HCT116 (cell line): ENCODE measurements at regions not wholly inside any gene's neighbourhood (a gene's known extent, or its start where the extent isn't known, plus 50 kb on each side); places are given as distances from the start of the nearest gene placed in this dataset.

Experiments used
- CTCF ChIP-seq, 3 experiments: fragments of 200-600 bp in 1 of 3; sonication (generic) in 1 of 3; IDR thresholded peaks in 2 of 3; conservative IDR thresholded peaks in 1 of 3; 2 replicates each; pipeline ENCODE4 v1.5.1; 2012 to 2017; ENCODE audit warnings: low read depth in 2 of 3, low read length in 2 of 3, antibody characterized with exemption in 1 of 3, borderline replicate concordance in 1 of 3, control low read depth in 1 of 3, mild to moderate bottlenecking in 1 of 3, mixed read lengths in 1 of 3, mixed run types in 1 of 3, moderate library complexity in 1 of 3; ENCODE audit not compliant: insufficient read depth in 1 of 3
- EGR1 ChIP-seq: IDR thresholded peaks from 2 replicates; pipeline ENCODE4 v1.6.1; 2012; ENCODE audit warnings: low read depth
- EZH2 ChIP-seq: fragments of 200-600 bp; sonication (generic); IDR thresholded peaks from 2 replicates; pipeline ENCODE4 v1.6.1; 2017; ENCODE audit warnings: antibody characterized with exemption, mixed run types
- EZH2phosphoT487 ChIP-seq: fragments of 200-600 bp; IDR thresholded peaks from 2 replicates; pipeline ENCODE4 v1.6.1; 2018; ENCODE audit warnings: antibody characterized with exemption, borderline replicate concordance
- POLR2A ChIP-seq: IDR thresholded peaks from 2 replicates; pipeline ENCODE4 v1.7.0; 2011; ENCODE audit warnings: borderline replicate concordance; ENCODE audit not compliant: insufficient read depth, insufficient read length; ENCODE audit errors: extremely low read depth
- POLR2AphosphoS5 ChIP-seq: IDR thresholded peaks from 2 replicates; pipeline ENCODE4 v1.6.1; 2011; ENCODE audit warnings: mild to moderate bottlenecking, low read depth, low read length, moderate library complexity
- RAD21 ChIP-seq: IDR thresholded peaks from 2 replicates; pipeline ENCODE4 v1.6.1; 2012; ENCODE audit warnings: low read depth, mild to moderate bottlenecking
- REST ChIP-seq: IDR thresholded peaks from 2 replicates; pipeline ENCODE4 v1.6.1; 2012; ENCODE audit warnings: low read depth
- SP1 ChIP-seq: IDR thresholded peaks from 2 replicates; pipeline ENCODE4 v1.6.1; 2012; ENCODE audit warnings: low read depth
- YY1 ChIP-seq: IDR thresholded peaks from 2 replicates; pipeline ENCODE4 v1.6.1; 2011; ENCODE audit warnings: low read length, low read depth, moderate library complexity, mild to moderate bottlenecking; ENCODE audit not compliant: insufficient replicate concordance; ENCODE audit errors: extremely low read depth
- ZNF274 ChIP-seq: fragments of 200-500 bp; sonication (Bioruptor generic); IDR thresholded peaks from 2 replicates; pipeline ENCODE4 v1.6.1; 2014; ENCODE audit warnings: mild to moderate bottlenecking, low read depth, low read length, inconsistent platforms

GRCh38 chr12:125999628-126000027 is 934.4 kb downstream of the AACS start:
- TF ChIP-seq EGR1, result no peak
- TF ChIP-seq CTCF (IDR thresholded peaks at IDR 0.05 in 2 of 3, conservative IDR thresholded peaks at IDR 0.05 in 1 of 3; ENCODE audit: borderline replicate concordance in 1 of 3, insufficient read depth in 1 of 3, low read depth in 2 of 3, low read length in 2 of 3), result no peak
- no peak for TF ChIP-seq POLR2A
- no peak for TF ChIP-seq RAD21
- TF ChIP-seq POLR2AphosphoS5, result no peak
- TF ChIP-seq EZH2phosphoT487, result no peak
- TF ChIP-seq ZNF274, result no peak
- TF ChIP-seq SP1, result no peak
- no peak for TF ChIP-seq EZH2
- no peak for TF ChIP-seq REST
- TF ChIP-seq YY1, result no peak
